ENCODE measurements at regions not wholly inside any gene's neighbourhood (a gene's known extent, or its start where the extent isn't known, plus 50 kb on each side); places are given as distances from the start of the nearest gene placed in this dataset.

DNA sequence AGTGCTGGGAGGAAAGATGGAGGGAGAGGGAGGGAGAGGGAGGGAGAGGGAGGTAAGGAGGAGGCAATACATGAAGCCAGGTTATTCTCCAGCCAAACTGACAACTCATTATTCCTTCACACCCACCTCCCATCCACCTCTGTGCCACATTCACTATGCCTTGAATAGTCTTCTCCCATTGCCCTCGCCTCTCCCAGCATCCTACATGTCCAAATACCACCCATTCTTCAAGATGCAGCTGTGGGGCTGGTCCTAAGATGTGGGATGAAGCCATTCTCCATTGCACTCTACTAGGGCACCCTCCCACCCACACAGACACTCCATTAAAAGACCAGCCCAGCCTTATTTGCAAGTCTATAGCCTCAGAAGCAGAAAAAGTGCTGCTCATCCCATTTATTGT is 165.8 kb downstream of the RRAGC start:
- H3K4me3 Mint-ChIP-seq: no peak overlapping the region
- DNase-seq: no peak
- no peaks in the 10 kb centered on the region for H3K4me1 Mint-ChIP-seq
- H3K9me3 Mint-ChIP-seq: no peaks in the 10 kb centered on the region
- H3K27ac Mint-ChIP-seq: no peak overlapping the region
- no peaks in the 10 kb centered on the region for H3K36me3 Mint-ChIP-seq (ENCODE audit: low read depth)
- ChIA-PET POLR2A (no interaction called here), CTCF (no interaction called here)
- peaks cover 20% of the 10 kb centered on the region for H3K27me3 Mint-ChIP-seq

DNA sequence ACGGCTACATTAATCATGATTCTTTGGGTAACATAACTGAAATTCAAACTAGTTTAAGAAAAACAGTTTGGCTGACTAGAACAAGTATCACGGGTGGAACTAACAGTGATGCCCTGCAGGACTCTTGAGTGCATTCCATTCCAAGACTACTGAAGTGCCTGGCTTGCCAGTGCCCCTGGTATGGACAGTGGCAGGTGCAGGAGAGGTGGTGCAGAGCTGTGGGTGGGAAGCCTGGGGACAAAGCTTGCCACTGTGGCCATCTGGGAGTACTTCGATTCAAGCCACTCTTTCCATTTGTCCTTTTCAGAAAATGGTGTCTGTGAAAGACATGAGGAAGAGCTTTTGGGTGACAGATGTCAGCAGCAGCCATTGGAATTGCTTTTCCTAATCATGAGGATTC is 166.5 kb downstream of the RRAGC start:
- ChIA-PET POLR2A (no interaction called here), CTCF (no interaction called here)
- Mint-ChIP-seq H3K36me3 (ENCODE audit: low read depth) (no peaks in the 10 kb centered on the region), H3K27me3 (peaks cover 24% of the 10 kb centered on the region), H3K9me3 (no peaks in the 10 kb centered on the region), H3K4me1 (no peaks in the 10 kb centered on the region), H3K27ac (no peak overlapping the region), H3K4me3 (no peak overlapping the region)
- no peak for DNase-seq

DNA sequence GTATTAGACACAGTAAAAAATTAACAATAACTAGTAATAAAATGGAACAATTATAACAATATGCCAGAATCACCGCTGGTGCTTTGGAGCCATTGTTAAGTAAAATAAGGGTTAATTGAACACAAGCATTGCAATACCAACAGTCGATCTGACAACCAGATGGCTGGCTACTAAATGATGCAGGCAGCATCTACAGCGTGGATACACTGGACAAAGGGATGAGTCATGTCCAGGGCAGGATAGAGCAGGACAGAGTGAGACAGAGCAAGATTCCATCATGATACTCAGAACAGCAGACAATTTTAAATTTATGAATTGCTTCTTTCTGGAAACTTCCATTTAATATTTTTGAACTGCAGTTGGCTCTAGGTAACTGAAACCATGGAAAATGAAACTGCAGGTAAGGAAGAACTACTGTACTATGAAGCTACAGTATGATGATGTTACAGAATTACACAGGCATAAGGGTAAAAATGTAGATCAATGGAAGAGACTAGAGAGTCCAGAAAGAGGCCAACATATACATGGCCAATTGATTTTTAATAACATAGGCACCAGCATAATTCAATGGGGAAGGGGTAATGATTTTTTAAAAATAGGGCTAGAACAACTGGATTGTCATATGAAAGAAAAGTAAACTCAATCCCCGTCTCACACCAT is 168.7 kb downstream of the RRAGC start:
- ChIA-PET POLR2A (no interaction called here), CTCF (no interaction called here)
- H3K27ac Mint-ChIP-seq: no peak overlapping the region
- no peak overlapping the region for H3K4me3 Mint-ChIP-seq
- no peak for DNase-seq
- H3K4me1 Mint-ChIP-seq: no peaks in the 10 kb centered on the region
- H3K9me3 Mint-ChIP-seq: no peaks in the 10 kb centered on the region
- H3K27me3 Mint-ChIP-seq: peaks cover 33% of the 10 kb centered on the region
- no peaks in the 10 kb centered on the region for H3K36me3 Mint-ChIP-seq (ENCODE audit: low read depth)

DNA sequence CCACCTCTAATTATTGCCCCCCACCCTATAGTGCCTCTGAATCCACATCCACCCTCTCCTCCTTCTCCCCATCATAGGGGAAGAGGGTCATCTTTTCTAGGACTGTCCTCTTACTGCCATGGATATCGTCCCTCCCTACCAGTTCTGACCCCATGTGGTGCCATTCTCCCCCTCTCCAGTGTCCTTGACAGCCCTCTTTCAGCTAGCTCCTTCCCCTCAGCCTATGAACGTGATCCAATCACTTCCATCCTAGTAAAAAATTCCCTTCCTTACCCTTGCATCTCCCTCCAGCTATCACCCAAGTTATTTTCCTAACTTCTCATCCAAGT is 172.7 kb downstream of the RRAGC start:
- Mint-ChIP-seq H3K27ac (no peak overlapping the region), H3K4me3 (no peak overlapping the region), H3K4me1 (no peaks in the 10 kb centered on the region), H3K36me3 (ENCODE audit: low read depth) (no peaks in the 10 kb centered on the region), H3K9me3 (no peaks in the 10 kb centered on the region), H3K27me3 (peaks cover 23% of the 10 kb centered on the region)
- ChIA-PET POLR2A (no interaction called here), CTCF (interaction anchor here (1.0 kb wide), 1 partner anchor 9 kb away, joined by 3 read pairs; no protein-coding TSS in a partner anchor)
- DNase-seq: no peak

DNA sequence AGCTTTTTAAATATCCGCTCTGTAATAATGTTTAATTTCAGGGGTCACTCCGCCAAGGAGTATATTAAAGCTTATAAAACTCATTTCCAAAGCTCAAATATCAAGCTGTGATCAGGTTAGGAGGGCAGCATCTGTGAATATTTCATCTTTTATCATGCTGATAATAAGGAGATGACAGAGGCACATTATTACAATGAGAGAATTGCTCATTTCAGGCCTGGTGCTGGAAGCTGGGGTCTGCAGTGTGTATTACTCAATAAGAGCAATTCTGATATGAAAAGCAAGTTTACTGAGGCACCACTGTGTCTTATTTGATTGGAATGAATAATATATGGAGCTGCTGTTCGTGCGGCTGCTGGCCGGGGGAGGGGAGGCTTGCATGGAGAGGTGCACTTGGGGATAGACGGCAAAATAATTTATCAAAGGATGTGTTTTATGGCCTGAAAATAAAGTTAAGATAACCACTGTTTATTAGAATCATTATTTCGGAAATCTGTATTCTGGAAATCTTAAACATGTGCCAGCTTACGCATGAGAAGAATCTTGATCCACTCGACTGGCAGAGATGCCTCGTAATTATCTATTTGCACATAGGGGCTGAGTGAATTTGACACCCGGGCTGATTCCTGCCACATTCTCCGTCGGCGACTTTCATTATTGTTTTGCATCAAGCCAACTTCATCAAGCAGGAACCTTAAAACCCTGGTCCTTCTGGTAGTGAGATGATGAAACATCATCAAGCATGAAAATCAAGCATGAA is 173.2 kb downstream of the RRAGC start:
- peaks cover 19% of the 10 kb centered on the region for H3K27me3 Mint-ChIP-seq
- DNase-seq: no peak
- H3K9me3 Mint-ChIP-seq: no peaks in the 10 kb centered on the region
- POLR2A ChIA-PET: no interaction called here
- H3K4me3 Mint-ChIP-seq: no peak overlapping the region
- no peak overlapping the region for H3K27ac Mint-ChIP-seq
- no peaks in the 10 kb centered on the region for H3K36me3 Mint-ChIP-seq (ENCODE audit: low read depth)
- H3K4me1 Mint-ChIP-seq: no peaks in the 10 kb centered on the region
- CTCF ChIA-PET: interaction anchor here (1.0 to 1.2 kb wide), 2 partner anchors 9 to 10 kb away, joined by 3 to 4 read pairs; no protein-coding TSS in a partner anchor

DNA sequence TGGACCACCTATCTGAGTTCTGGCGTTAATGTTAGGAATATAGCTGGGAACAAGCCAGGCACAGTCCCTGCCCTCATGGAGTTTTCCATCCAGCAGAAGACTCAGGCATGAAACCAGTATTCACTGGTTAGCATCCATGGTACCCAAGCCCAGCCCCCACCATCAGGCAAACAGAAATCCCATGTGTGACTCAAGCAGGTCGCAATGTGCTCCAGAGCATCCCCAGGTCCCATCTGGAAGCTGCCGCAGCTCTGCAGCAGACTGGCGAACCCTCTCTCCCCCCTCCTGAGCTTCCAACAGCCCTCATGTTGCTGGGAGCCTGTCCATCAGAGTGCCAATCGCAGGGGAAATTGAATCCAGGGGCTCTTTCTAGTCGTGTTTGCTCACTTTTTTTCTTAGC is 174.2 kb downstream of the RRAGC start:
- CTCF ChIA-PET: interaction anchor here (1.2 kb wide), 1 partner anchor 8 kb away, joined by 4 read pairs; no protein-coding TSS in a partner anchor

DNA sequence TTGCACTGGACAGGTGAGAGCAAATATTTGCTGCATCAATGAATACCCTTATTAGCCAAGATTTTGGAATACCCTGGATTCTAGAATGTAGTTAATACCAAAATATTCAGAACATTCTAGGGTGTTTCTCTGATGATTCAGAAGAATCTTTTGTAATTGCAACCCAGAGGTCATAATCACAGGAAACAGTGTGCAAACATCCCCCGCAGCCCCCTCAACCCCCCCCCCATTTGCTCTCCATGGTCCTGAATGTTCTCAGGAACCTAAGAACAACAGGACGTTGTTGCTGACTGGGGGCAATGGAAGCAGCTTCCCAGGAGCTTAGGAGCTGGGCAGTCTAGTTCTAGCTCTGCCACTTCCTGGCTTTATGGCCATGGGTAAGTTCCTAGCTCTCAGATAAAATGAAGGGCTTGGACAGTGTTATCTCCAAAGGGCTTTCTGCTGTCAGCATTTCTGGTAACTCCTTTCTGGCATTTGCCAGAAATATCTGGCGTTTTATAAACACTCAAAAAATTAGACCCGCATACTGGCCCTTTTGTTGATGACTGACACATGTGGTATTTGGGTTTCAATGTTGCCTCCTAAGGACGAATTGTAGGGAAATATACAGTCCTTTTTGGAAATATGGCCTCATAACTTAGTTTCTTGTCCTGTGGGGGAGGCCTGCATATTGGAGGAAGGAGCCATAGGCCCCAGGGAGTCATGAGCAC is 178.6 kb downstream of the RRAGC start:
- no peaks in the 10 kb centered on the region for H3K4me1 Mint-ChIP-seq
- H3K4me3 Mint-ChIP-seq: no peak overlapping the region
- no peaks in the 10 kb centered on the region for H3K9me3 Mint-ChIP-seq
- H3K27ac Mint-ChIP-seq: no peak overlapping the region
- ChIA-PET POLR2A (no interaction called here), CTCF (no interaction called here)
- H3K27me3 Mint-ChIP-seq: peaks cover 2% of the 10 kb centered on the region
- no peak for DNase-seq
- no peaks in the 10 kb centered on the region for H3K36me3 Mint-ChIP-seq (ENCODE audit: low read depth)

More for the DNA sequence above, 174.2 kb downstream of the RRAGC start:
- no peak for DNase-seq
- no peaks in the 10 kb centered on the region for H3K36me3 Mint-ChIP-seq (ENCODE audit: low read depth)
- no peak overlapping the region for H3K27ac Mint-ChIP-seq
- H3K27me3 Mint-ChIP-seq: peaks cover 17% of the 10 kb centered on the region
- POLR2A ChIA-PET: no interaction called here
- no peaks in the 10 kb centered on the region for H3K9me3 Mint-ChIP-seq
- no peak overlapping the region for H3K4me3 Mint-ChIP-seq
- H3K4me1 Mint-ChIP-seq: no peaks in the 10 kb centered on the region

DNA sequence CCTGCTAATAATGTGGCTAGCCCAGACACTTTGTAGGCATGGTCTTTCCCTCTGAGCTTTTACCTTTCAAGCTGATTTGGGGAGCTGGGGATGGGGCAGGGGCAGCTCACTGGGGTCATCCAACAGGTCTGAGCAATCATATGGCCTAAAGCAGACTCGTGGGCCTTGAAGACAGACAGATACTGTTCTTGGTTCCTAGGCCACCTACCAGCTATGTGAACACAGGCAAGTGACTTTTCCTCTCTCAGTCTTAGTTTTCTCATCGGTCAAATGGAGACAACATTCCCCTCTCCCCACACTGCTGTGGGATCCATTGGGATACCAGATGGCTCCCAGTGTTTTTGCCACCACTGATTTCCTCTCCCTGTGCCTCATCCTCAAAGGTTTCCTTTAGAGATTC is 181.8 kb downstream of the RRAGC start:
- H3K4me1 Mint-ChIP-seq: no peaks in the 10 kb centered on the region
- ChIA-PET POLR2A (no interaction called here), CTCF (interaction anchor here (1.5 kb wide), 1 partner anchor 8 kb away, joined by 4 read pairs; no protein-coding TSS in a partner anchor)
- H3K27ac Mint-ChIP-seq: no peak overlapping the region
- no peaks in the 10 kb centered on the region for H3K27me3 Mint-ChIP-seq
- H3K4me3 Mint-ChIP-seq: no peak overlapping the region
- no peak for DNase-seq
- no peaks in the 10 kb centered on the region for H3K9me3 Mint-ChIP-seq
- no peaks in the 10 kb centered on the region for H3K36me3 Mint-ChIP-seq (ENCODE audit: low read depth)

DNA sequence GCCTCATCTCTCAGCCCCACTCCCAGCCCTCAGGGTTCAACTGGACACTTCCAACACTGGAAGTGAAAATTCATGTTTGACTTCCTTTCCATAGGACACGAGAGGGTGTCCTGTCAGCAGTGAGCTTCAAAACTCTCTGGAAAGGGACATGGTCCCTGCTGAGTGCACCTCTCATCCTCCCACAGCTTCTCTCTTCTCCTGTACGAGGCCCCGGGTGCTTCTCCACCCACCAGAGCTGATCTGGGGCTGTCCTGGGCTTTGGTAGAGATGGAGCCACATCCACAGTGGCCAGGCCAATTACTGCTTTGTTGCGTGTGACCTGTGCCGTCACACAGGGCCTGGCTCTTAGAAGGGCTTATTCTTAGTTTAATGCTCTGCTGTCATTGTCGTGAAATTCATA is 182.3 kb downstream of the RRAGC start:
- Mint-ChIP-seq H3K36me3 (ENCODE audit: low read depth) (no peaks in the 10 kb centered on the region), H3K4me1 (no peaks in the 10 kb centered on the region), H3K27me3 (no peaks in the 10 kb centered on the region), H3K27ac (no peak overlapping the region), H3K9me3 (no peaks in the 10 kb centered on the region), H3K4me3 (no peak overlapping the region)
- ChIA-PET POLR2A (no interaction called here), CTCF (interaction anchor here (1.5 kb wide), 1 partner anchor 9 kb away, joined by 4 read pairs; no protein-coding TSS in a partner anchor)
- no peak for DNase-seq

DNA sequence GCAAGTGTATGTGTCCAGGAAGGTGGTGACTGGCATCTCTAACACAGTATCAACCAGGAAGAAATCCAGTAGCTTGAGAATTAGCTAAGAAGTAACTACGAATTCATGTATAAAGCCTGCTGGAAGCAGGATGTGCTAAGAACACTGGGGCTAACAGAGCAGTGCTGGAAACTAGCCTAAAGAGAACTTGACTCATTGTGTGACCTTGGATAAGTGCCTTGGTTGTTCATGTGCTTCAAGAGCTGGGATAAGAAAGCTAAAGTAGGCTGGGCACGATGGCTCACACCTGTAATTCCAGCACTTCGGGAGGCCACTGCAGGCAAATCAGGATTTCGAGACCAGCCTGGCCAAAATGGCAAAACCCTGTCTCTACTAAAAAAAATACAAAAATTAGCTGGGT is 186.9 kb downstream of the RRAGC start:
- CTCF ChIA-PET: no interaction called here
- Mint-ChIP-seq H3K9me3 (no peaks in the 10 kb centered on the region), H3K27me3 (peaks cover 19% of the 10 kb centered on the region), H3K4me3 (no peak overlapping the region), H3K4me1 (no peaks in the 10 kb centered on the region), H3K27ac (no peak overlapping the region), H3K36me3 (ENCODE audit: low read depth) (no peaks in the 10 kb centered on the region)
- no peak for DNase-seq
- POLR2A ChIA-PET: no interaction called here

DNA sequence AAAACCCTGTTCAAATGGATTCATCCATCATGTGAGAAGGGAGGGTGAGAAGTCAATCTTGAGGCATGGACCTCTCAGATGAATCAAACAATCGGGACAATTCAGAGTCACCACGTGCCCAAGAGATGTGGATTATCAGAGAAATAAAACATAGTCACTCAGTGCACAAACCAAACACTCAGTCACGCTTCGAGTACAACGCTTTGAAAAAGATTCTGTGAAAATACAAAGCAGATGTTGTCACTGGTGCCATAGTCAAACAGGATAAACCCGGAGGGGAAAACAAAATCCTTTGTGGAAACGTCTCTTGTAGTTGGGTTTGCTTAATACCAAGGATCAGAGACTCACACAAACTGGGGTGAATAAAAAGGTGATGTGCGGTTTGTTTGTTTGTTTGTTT is 188.4 kb downstream of the RRAGC start:
- H3K4me1 Mint-ChIP-seq: no peaks in the 10 kb centered on the region
- H3K4me3 Mint-ChIP-seq: no peak overlapping the region
- CTCF ChIA-PET: no interaction called here
- POLR2A ChIA-PET: no interaction called here
- peaks cover 23% of the 10 kb centered on the region for H3K27me3 Mint-ChIP-seq
- H3K27ac Mint-ChIP-seq: no peak overlapping the region
- no peaks in the 10 kb centered on the region for H3K36me3 Mint-ChIP-seq (ENCODE audit: low read depth)
- no peaks in the 10 kb centered on the region for H3K9me3 Mint-ChIP-seq
- no peak for DNase-seq

DNA sequence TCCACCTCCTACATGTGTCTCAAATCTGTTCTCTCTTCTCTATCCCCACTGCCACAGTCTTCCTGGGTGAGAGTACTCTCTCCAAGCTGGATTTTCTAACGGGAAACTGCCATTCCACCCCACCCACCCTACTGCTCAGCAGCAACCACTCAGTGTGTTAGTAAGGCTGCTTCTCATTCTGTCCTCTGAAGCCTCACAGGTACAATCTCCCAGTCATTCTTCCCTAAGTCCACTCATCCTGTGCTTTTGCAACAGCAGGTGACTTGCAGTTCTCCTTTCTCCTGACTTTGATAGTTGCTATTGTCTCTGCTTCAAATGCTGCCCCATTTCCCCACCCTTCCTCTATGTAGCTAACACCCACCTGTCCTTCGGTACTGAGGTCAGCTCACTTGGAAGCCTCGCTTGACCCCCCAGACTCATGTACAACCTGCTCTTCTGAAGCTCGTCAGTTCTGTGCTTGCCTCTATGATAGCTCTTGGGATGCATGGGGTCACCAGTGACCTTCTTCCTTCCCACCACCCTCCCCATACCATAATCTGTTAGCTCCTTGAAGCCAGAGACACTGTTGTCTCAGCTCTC is 188.9 kb downstream of the RRAGC start:
- Mint-ChIP-seq H3K27ac (no peak overlapping the region), H3K4me1 (no peaks in the 10 kb centered on the region), H3K36me3 (ENCODE audit: low read depth) (no peaks in the 10 kb centered on the region), H3K27me3 (peaks cover 25% of the 10 kb centered on the region), H3K9me3 (no peaks in the 10 kb centered on the region), H3K4me3 (no peak overlapping the region)
- no peak for DNase-seq
- ChIA-PET POLR2A (no interaction called here), CTCF (no interaction called here)

DNA sequence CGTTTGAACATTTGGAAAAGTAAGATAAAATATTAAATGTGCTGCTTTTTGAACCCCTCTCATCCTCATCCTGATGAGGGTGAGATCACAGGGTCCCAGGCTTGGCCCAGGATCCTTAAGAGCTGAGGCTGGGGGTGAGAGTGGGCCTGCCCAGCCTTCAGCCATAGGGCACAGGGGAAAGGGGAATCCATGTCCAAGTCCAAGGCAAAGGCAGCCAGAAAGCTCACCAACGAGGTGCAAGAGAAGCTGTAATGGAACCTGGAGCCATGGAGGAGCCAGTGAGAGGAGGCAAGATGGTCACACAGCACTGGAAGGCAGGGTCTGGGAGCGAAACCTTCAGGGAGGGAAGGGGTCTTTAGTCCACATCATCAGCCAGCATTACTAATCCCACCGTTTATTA is 191.9 kb downstream of the RRAGC start:
- peaks cover 39% of the 10 kb centered on the region for H3K27me3 Mint-ChIP-seq
- POLR2A ChIA-PET: no interaction called here

More for the DNA sequence above, 191.9 kb downstream of the RRAGC start:
- CTCF ChIA-PET: no interaction called here
- no peaks in the 10 kb centered on the region for H3K4me1 Mint-ChIP-seq
- peaks cover 2% of the 10 kb centered on the region for H3K9me3 Mint-ChIP-seq
- H3K36me3 Mint-ChIP-seq (ENCODE audit: low read depth): no peaks in the 10 kb centered on the region
- H3K4me3 Mint-ChIP-seq: no peak overlapping the region
- no peak overlapping the region for H3K27ac Mint-ChIP-seq
- DNase-seq: no peak

Measured in activated CD4-positive, alpha-beta T cell treated with anti-CD3 and anti-CD28 coated beads, Interleukin-2, amount 10 ng/mL, durations not matched to agents 7 days and 5 days (primary cell).